Left lobe of liver (tissue), 2 donors: ENCODE measurements at regions not wholly inside any gene's neighbourhood (a gene's known extent, or its start where the extent isn't known, plus 50 kb on each side); places are given as distances from the start of the nearest gene placed in this dataset.
A peak's percentile ranks its signal among the peaks of the same experiment; 100 is the strongest.
"Not testable (repeated sequence)": the region's sequence is repeated elsewhere in the genome, so short reads cannot be mapped to it uniquely, and the experiment has no call there.

Experiments
- ATAC-seq: fragments of 200-7000 bp; cut with Tn5 transposase; one replicate; pipeline ENCODE4 v1.9.1; 2020; ENCODE audit warnings: mild to moderate bottlenecking, moderate library complexity
- DNase-seq: peaks from one replicate; pipeline ENCODE4 v3.0.0-alpha.2; 2020; ENCODE audit warnings: low spot score
- donor health status: DM: no; HTN: no; CAD: no; lungs with moderate emphysema.
- donor health status: DM: no; HTN: yes; CAD: no.

DNA sequence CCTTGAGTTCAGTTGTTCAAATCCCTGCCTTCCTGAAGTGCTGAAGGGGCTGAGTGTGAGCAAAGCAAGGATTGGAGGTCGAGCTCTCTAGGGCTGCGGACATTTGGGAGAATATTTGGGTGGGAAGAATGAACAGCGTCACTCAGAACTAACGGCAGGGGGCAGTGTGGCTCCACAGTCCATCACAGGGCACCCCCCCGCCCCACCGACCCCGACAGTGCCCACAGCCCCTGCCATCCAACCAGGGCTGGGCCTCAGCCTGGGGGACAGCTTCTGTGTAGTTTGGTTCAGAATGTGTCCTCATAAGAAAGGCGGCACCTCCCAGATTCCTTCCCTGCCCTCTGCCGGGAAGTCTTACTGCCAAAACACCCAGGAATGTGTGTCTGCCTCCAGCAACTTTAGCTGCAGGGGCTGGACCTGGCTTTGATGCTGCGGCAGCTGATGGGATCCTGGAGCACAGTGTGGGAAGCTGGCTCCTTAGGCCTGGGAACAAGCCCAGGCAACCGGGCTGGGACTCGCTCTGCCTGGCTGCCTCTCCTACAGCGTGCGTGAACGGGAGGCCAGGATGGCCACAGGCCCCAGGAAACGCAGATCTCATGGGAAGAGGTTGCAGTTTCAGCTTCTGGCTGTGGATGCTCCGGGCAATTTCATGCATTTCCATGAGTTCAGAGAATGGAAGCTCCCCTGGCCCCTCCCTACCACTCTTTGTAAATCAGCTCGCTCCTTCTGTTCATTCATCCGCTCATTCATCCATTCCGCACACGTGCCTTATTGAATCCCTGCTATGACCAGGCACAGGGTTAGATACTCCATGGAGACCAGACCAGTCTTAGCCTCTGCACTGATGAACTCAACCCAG, 104.9 kb upstream of the TMPRSS2 start:
- ATAC-seq = peak; percentile 79
- peak; percentile 53 for DNase-seq

DNA sequence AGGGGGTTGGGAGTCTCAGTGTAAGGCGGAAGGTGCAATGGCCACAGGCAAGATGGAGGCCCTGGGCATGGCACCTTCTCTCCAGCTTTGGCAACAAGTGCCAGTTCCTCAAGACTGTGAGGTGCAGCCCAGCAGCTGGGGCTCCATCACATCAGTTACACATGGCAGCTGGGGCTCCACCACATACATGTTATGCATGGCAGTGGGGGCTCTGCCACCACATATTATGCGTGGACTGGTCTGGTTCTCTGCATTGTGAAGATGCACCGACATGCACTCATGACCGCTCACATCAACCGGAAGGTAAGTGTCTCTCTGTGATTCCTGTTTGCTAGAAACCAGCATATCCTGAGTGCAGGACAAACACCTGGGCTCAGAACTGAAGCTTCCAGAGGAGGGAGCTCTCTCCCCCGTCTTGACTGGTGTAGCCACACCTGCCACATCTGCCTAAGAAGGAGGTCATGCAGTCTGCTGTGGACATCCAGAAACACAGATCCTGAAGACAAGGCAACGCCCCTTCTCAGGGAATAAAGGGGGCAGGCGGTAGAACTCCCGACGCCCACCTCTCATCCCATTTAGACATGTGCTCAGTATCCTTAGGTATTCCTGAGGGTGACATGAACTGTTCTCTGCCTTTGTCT, 104.1 kb upstream of the TMPRSS2 start:
- no peak for DNase-seq
- peak; percentile 71 for ATAC-seq

DNA sequence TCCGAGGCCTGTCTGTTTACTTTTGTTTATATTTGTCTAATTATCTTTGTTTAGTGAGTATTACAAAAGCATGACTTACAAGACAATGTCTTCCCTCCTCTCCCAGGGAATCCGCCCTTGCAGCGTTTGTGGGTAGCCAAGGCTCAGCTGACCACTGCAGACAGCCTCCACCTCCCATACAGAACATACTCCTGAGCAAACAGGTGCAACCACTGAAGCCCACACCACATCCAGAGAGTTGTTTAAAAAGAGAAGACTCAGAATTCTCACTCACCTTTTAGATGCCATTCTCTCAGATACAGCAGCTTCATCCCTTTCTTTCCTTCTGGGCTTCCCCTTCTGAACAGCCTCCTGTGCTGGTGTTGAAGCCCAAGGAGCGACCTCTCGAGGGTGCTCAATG, 103.5 kb upstream of the TMPRSS2 start:
- no peak for ATAC-seq
- DNase-seq = no peak

DNA sequence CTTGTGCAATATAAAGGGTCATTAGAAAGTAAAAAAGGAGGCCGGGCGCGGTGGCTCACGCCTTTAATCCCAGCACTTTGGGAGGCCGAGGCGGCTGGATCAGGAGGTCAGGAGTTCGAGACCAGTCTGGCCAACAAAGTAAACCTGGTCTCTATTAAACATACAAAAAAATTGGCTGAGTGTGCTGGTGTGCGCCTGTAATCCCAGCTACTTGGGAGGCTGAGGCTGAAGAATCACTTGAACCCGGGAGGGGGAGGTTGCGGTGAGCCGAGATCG, 102.8 kb upstream of the TMPRSS2 start:
- not testable (repeated sequence) for ATAC-seq, DNase-seq

DNA sequence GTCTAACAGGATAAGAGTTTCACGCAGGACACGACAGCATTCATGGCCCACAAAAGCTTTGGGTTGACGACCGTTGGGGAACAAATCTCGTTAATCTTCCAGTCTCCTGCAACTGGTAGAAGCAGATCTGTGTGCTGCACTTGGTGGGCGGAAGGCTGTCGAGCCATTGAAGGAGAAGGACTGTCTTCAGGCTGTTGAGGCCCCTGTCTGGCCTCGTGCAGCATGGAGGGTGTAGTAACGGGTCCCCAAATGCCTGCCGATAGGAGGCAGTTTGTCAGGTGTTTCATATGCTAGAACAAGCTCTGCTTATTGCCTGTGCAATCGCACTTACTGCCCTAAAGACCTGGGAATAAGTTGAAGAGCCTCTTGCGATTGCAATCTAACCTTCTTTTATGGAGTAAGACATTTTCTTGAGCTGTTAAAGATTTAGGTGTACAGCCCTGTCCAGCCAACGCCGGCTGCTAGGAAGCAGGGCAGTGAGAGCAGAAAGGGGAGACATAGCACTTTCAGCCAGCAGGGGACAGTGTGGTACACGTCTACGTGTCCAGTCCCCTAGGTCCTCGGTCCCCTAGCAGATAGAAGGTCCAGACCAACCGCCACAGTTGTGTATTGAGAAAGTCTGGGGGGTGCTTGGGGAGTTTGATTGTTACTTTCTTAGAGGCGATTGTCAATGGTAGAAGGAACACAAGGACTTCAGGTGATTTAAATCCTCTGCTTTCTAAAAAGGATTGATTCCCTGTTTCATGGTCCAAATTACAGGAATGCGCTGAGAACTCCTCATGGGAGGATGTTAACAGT, 102.3 kb upstream of the TMPRSS2 start:
- DNase-seq (peak; percentile 73), ATAC-seq (peak; percentile 83)

DNA sequence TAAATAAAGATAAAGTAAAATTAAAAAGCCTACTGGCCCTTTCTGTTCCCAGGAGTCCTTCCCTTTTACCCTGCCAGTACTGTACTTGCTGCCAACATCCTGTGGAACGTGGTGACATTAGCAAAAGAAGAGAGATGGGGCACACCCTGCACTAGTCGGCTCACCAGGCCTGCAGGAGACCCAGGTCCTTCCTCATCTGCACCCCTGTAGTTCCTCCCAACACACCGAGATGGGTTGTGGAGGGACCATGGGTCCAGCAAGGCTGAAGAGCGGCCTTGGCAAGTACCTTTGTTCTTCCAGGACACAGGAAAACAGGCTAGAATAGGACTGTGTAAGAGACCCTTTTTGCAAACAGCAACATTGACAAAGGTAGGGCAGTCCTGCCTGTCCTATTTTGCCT, 98.7 kb upstream of the TMPRSS2 start:
- DNase-seq = no peak
- ATAC-seq = no peak

DNA sequence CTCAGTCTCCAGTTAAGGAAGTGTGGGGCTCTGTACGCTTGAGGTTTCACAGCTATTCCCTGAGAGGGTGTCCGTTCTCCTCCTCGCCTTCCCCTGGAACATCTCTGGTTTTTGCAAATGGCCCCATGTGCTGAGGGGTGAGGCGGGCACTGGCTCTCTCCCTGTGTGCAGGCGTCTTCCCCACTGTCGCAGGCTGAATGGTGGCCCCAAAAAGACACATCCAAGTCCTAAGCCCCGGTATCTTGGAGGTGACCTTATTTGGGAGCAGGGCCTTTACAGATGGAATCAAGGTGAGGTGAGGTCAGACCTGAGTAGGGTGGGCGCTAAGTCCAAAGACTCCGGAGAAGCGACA, 98.0 kb upstream of the TMPRSS2 start:
- no peak for DNase-seq
- ATAC-seq = no peak

DNA sequence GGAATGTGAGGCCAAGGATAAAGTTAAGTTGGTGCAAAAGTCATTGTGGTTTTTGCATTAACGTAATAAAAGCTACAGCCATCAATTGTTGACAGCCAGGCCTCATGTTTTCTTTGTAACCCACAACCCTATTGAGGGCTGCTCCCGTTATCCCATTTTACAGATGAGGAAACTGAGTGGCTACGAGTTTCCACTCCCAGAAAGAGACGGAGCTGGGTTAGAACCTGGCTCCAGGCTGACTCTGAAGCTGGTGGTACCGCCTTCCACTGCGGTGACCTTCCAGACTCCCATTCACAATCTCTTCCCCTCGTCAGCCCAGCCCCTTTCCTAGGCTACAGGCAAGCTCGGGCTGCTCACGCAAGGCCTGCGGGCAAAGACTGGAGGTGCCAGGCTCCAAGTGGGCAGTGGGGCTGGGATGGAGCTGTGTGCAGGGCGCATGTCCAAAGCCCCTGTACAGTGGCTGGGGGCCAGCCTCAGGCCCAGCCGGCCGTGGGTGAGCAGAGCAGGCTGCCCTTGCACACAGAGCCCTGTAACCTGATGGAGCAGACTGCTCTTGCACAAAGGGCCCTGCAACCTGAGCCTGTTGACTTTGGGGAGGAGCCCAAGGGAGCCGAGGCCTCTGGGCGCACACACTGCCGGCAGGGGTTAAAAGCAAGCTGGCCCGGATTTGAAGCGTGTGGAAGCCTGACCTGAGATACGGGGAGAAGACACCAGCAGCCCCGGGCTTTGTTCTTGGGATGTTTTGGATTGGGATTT, 97.4 kb upstream of the TMPRSS2 start:
- DNase-seq = peak; percentile 65

DNA sequence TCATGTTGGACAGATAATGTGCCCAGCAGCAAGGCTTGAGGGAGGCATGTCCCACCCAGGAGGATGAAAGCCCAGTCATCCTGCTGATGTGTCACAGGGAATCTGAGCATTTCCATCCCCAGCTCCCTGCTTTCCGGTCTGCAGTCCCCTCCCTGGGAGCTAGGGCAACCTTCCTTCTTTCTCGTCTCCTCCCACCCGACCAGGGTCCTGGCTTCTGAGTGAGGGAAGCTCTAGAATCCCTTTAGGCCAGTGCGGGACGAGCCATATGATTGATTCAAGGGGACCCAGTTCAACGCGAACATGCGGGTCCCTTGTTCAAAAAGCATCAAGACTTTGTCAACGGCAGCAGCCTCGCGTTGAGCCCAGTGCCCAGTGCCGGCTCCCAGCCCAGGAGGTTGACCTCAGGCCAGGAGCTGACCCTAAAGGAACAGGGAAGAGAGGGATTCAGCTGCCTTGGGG, 96.7 kb upstream of the TMPRSS2 start:
- DNase-seq (no peak), ATAC-seq (no peak)

More for the DNA sequence above, 97.4 kb upstream of the TMPRSS2 start:
- peak; percentile 88 for ATAC-seq

DNA sequence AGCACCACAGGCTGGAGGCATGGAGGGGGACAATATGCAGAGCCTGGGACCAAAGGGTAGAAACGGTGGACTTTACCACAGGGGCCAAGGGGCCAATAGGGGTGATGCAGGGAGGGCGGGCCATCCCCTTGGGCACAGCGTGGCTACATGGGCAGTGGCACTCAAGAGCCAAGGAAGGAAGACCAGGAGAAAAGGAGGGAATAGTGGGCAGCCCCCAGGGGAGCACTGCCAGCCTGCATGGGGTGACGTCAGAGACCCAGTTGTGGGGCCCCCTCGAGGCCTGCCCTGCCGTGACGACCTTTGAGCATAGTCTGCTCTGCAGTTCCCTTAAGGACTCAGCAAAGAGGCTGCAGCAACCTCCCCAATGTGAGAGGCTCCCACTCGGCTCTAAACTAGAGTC, 95.5 kb upstream of the TMPRSS2 start:
- ATAC-seq = no peak
- no peak for DNase-seq

DNA sequence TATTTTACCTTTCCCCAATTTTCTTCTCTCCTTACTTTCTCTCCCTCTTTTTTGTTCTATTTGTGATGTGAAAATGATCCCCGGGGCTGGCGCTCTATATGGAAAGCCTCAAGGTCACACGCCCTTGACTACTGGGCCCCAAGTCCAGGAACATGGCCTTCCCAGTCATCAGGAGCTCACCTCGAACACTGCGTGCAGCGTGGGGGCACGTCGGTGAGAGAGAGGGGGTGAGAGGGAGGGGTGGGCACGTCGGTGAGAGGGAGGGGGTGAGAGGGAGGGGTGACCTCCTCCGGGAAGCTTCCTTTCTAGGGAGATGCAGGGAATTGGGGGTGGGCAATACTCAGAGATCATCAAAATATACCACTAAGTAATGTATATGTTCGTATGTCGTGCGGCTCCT, 94.6 kb upstream of the TMPRSS2 start:
- DNase-seq = no peak
- ATAC-seq = no peak

DNA sequence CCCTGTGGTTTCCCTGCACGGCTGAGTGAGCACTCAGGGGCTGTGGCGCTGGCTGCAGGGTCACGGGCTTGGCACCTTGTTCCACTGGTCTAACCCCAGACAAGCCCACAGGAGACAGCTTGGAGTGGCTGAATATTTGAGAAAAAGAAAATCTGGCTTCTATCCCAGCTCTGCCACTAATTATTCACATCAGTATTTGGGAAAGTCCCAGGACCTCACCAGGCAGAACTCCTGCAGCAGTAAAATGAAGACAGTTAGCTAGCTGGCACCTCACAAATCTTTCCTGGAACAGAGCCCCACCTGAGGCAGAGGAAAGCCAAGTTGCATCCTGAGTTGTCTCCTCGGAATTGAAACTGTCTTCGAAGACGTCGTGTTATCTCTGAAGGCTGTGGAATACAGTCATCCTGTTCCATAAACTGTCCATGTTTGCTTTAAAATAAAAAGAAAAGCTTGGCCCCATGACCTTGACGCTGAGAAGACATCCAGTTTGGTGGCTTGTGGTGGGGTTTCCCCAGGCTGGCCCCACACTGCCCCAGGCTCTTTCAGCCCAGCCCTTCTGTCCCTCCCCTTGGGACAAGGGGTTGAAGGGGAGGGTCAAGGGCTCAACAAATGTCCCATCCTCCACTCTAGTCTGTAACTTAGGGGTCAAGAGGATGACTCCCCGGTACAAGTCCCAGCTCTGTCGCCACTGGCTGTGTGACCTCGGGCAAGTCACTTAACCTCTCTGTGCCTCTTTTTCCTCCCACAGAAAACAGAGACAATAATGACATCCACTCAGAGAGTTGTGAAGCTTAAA, 93.8 kb upstream of the TMPRSS2 start:
- DNase-seq (no peak), ATAC-seq (no peak)

DNA sequence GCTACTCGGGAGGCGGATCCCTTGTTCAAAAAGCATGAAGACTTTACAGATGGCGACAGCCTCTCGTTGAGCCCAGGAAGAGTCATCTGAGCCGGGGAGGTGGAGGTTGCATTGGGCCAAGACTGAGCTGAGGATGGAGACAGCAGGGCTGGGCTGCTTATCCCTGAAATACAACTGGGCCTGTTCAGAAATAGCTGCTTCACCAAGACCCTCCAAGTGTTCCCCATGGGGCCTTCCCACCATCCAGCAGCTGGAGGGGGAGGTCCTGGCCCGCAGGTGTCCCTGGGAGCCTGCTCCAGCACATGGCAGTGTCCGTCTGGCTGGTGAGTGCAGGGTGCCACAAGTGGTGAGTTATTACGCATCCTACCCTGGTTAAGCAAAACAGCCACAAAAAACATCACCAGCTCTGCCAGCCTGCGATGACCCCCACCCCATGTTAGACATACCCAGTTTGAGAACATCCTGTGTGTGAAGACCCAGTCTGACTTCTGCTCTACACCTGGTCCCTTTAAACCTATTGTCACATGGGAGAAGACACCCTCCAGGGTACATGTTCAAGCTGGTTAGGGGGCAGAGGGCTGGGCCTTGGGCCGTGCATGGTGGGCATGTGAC, 93.1 kb upstream of the TMPRSS2 start:
- DNase-seq (no peak), ATAC-seq (no peak)

DNA sequence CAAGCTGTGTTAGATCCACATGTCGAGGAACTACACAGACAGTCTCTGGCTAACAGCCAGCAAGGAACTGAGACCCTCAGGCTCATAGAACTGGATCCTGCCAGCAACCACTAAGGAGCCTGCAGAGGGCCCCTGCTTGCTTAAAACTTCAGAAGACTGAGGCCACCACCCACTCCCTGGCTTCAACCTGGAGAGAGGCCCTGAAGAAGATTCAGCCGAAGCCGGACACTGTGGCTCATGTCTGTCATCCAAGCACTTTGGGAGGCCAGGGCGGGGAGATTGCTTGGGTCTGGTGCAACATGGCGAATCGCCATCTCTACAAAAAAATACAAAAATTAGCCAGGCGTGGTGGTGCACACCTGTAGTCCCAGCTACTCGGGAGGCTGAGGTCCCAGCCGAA, 92.6 kb upstream of the TMPRSS2 start:
- ATAC-seq (no peak), DNase-seq (peak; percentile 38)

DNA sequence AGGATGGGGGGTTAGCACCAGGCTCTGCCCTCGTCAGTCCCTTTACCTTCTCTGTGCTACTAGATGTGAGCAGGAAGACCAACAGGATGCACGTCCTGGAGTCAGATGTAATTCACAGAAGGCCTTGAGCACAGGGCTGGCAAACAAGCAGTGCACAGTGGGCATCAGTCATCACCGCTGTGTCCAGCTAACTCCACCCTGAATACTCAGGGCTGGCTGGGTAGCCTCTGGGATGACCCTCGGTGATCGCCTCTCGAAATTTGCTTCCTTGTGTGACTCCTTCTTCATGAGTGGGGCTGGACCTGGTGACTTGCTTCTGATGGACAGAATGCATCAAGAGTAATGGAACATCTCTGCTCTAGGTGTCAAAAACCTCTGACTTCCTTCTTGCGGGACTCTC, 92.2 kb upstream of the TMPRSS2 start:
- DNase-seq (peak; percentile 31), ATAC-seq (no peak)

DNA sequence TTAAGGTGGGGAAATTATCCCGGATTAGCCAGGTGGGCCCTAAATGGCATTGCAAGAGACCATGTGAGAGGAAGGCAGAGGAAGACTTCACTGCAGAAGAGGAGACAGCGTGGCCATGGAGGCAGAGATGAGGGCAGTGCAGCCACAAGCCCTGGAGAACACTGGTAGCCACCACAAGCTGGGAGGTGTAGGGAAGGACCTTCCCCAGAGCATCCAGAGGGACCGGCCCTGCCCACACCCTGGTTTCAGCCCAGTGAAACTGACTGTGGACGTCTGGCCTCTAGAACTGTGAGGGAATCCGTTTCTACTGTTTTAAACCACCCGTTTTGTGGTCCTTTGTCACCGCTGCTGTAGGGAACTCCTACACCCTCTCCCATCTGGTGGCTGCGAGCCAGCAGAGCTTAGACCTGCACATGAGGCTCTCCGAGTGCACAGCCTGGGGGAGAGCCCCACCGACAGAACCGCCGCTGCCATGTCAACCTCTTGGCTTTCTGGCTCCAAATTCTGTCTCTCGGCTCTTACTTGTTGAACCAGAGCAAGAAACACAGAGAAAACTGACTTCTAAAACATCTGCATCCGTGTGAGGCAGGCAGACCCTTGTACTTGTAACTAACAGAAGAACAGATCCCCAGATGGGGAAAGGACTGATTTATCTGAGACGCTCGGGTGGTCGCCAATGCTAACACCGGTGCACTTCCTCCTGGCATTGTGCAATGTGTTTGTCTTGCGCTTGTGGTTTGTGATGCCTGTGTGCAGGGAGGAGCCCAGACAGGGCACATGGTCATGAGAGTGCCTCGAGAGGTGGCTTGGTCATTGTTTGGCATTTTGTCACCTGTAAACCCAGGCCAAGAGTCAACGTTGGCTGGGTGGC, 90.8 kb upstream of the TMPRSS2 start:
- DNase-seq = peak; percentile 48
- ATAC-seq = peak; percentile 67

DNA sequence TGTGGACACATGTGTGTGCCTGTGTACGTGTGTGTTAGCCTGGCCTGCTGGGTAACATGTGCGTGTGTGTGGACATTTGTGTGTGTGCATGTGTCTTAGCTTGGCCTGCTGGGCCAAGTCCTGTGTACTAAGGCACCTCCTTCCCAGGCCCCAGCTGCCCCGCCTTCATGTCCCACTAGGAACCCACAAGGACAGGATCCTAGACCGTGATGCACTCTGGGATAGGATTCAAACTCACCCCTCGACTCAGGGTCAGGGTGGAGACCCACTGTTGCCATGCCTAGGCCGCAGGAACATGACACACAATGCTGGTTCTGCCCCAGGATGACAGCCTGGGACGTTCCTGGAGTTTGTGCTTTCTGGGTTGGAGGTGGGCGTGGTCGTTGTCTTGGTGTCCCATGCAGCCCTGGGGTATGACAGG, 89.9 kb upstream of the TMPRSS2 start:
- no peak for ATAC-seq

DNA sequence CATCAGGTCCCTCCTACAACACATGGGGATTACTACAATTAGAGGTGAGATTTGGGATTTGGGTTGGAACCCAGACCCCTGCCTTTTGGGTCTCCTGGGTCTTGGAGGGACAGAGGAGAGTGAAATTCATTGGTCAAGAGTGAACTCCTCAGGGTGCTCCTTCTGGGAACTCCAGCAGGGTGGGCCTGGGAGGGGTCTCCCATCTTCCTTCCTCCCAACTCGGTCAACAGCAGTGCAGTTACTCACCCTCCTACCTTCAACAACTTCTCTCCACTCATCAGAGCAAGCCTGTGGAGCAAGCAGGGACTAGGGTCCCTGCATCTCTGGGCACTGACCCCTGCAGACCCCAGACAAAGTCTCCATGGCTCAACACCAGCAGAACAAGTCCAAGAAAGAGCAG, 89.3 kb upstream of the TMPRSS2 start:
- DNase-seq = no peak

More for the DNA sequence above, 89.9 kb upstream of the TMPRSS2 start:
- peak; percentile 40 for DNase-seq

More for the DNA sequence above, 89.3 kb upstream of the TMPRSS2 start:
- no peak for ATAC-seq
